A549 (cell line): ENCODE measurements at regions not wholly inside any gene's neighbourhood (a gene's known extent, or its start where the extent isn't known, plus 50 kb on each side); places are given as distances from the start of the nearest gene placed in this dataset.
"Not testable (repeated sequence)": the region's sequence is repeated elsewhere in the genome, so short reads cannot be mapped to it uniquely, and the experiment has no call there.

Source experiments
- ATAC-seq, 2 experiments: fragments of 200-7000 bp in 1 of 2; fragments of >200 bp in 1 of 2; cut with Nextera tagmentation in 1 of 2; cut with Tn5 transposase in 1 of 2; 3 replicates each; pipeline versions ENCODE4 v1.8.0 to v1.9.1; 2018 to 2020; ENCODE audit warnings: mild to moderate bottlenecking in 1 of 2, moderate library complexity in 1 of 2
- CTCF ChIA-PET: fragments of 300-600 bp; sonication (Branson Sonifier 250); formaldehyde crosslinking; extraction: SDS; loops from one replicate; lab custom pipeline; 2021; ENCODE audit warnings: antibody characterized with exemption, inconsistent platforms; lab: Yijun Ruan, JAX
- POLR2A ChIA-PET: fragments of 350-600 bp; formaldehyde crosslinking; extraction: SDS; loops from one replicate; lab custom pipeline; 2021; ENCODE audit warnings: antibody characterized with exemption, inconsistent platforms; lab: Yijun Ruan, JAX
- DNase-seq, 2 experiments: peaks; one replicate each; pipeline versions ENCODE4 v3.0.0 to v3.0.0-alpha.2; 2011 to 2016; ENCODE audit warnings: low read depth in 1 of 2, low spot score in 1 of 2
- FAIRE-seq: peaks from 2 replicates; lab custom pipeline; 2011; peaks lifted over from hg19 to GRCh38; lab: Jason Lieb, UNC
- H3K27ac ChIP-seq, 2 experiments: fragments of >200 bp; sonication (Bioruptor Twin); formaldehyde crosslinking; 3 replicates each; pipeline ENCODE4 v1.5.1; 2016 to 2017
- H3K4me1 ChIP-seq: fragments of >200 bp; sonication (Bioruptor Twin); formaldehyde crosslinking; 3 replicates; pipeline ENCODE4 v1.6.1; 2016
- H3K4me2 ChIP-seq: fragments of >200 bp; sonication (Bioruptor Twin); formaldehyde crosslinking; 3 replicates; pipeline ENCODE4 v1.6.1; 2016
- H3K4me3 ChIP-seq: fragments of >200 bp; sonication (Bioruptor Twin); formaldehyde crosslinking; 3 replicates; pipeline ENCODE4 v1.5.1; 2016
- H3K9me3 ChIP-seq: fragments of >200 bp; sonication (Bioruptor Twin); formaldehyde crosslinking; 3 replicates; pipeline ENCODE4 v1.6.1; 2016
- BCL3 ChIP-seq: fragments of >200 bp; sonication (Bioruptor Twin); formaldehyde crosslinking; IDR thresholded peaks from 3 replicates; pipeline ENCODE4 v1.6.1; 2016
- CEBPB ChIP-seq, 2 experiments: fragments of >200 bp in 1 of 2; sonication (Bioruptor Twin) in 1 of 2; formaldehyde crosslinking in 1 of 2; IDR thresholded peaks; 2 replicates each; pipeline ENCODE4 v1.6.1; 2012 to 2016
- EP300 ChIP-seq, 2 experiments: fragments of >200 bp; sonication (Bioruptor Twin); formaldehyde crosslinking; IDR thresholded peaks; 2 replicates in 1 of 2; 3 replicates in 1 of 2; pipeline ENCODE4 v1.6.1; 2016 to 2017
- FOSL2 ChIP-seq, 2 experiments: fragments of 450-650 bp in 1 of 2; fragments of >200 bp in 1 of 2; sonication (Bioruptor Twin) in 1 of 2; formaldehyde crosslinking; IDR thresholded peaks; 2 replicates each; pipeline versions ENCODE4 v1.5.0 to v1.6.1; 2016 to 2020; ENCODE audit warnings: mild to moderate bottlenecking in 1 of 2, moderate library complexity in 1 of 2
- GATA3 ChIP-seq: IDR thresholded peaks from 2 replicates; pipeline ENCODE4 v1.6.1; 2012; ENCODE audit warnings: borderline replicate concordance
- JUN ChIP-seq, 2 experiments: fragments of >200 bp; sonication (Bioruptor Twin); formaldehyde crosslinking; IDR thresholded peaks; 2 replicates in 1 of 2; 3 replicates in 1 of 2; pipeline ENCODE4 v1.6.1; 2016 to 2017
- JUNB ChIP-seq: fragments of >200 bp; sonication (Bioruptor Twin); formaldehyde crosslinking; IDR thresholded peaks from 2 replicates; pipeline ENCODE4 v1.6.1; 2016
- RAD21 ChIP-seq, 2 experiments: fragments of >200 bp in 1 of 2; sonication (Bioruptor Twin) in 1 of 2; formaldehyde crosslinking in 1 of 2; IDR thresholded peaks in 1 of 2; conservative IDR thresholded peaks in 1 of 2; 2 replicates in 1 of 2; 3 replicates in 1 of 2; pipeline ENCODE4 v1.6.1; 2012 to 2018; ENCODE audit warnings: inconsistent platforms in 1 of 2
- SMC3 ChIP-seq: fragments of >200 bp; sonication (Bioruptor Twin); formaldehyde crosslinking; IDR thresholded peaks from 3 replicates; pipeline ENCODE4 v1.6.1; 2018; ENCODE audit warnings: inconsistent platforms
- WGBS: methylation state at CpG from one replicate; pipeline ENCODE4 v1.1.6; 2017; ENCODE audit errors: missing lambda C conversion rate; 5-methylcytosine and 5-hydroxymethylcytosine counted together

- peak; percentile 72 to 76 for ATAC-seq
- Histone ChIP-seq H3K4me2 (peak overlapping the region; percentile 56), H3K27ac (peak overlapping the region; percentile 52 to 71; a peak in 4 of 6 replicates), H3K4me1 (peaks cover 42% of the 10 kb centered on the region)
- DNase-seq, H3K4me3 ChIP-seq, H3K9me3 ChIP-seq, POLR2A ChIA-PET, CTCF ChIA-PET: not testable (repeated sequence)
- FAIRE-seq = peak; percentile 98
- WGBS = 27% methylated on average over 6 of the region's 6 CpGs
- TF ChIP-seq JUNB = peak; percentile 51; the same call in 1 of the 2 replicates
Observed at GRCh38 chr17:15847447-15848229, 97.3 kb upstream of the ADORA2B start.

GRCh38 chr17:15849054-15849453, 95.9 kb upstream of the ADORA2B start:
- 58% methylated on average over 6 of the region's 6 CpGs for WGBS
- FAIRE-seq, H3K4me2 ChIP-seq, POLR2A ChIA-PET, H3K4me3 ChIP-seq, H3K9me3 ChIP-seq, CTCF ChIA-PET: not testable (repeated sequence)
- H3K27ac ChIP-seq = peak overlapping the region; percentile 48 to 71; a peak in 4 of 6 replicates
- ATAC-seq (peak; percentile 47 to 85; a peak in 4 of 6 replicates), DNase-seq (peak in 1 of 2 experiments; percentile 63)
- TF ChIP-seq SMC3 = peak; percentile 24; the same call in 1 of the 3 replicates
- peak; percentile 32 to 56; a peak in 4 of 5 replicates for TF ChIP-seq RAD21 (conservative IDR thresholded peaks at IDR 0.05 in 1 of 2, IDR thresholded peaks at IDR 0.05 in 1 of 2)
- peaks cover 42% of the 10 kb centered on the region for H3K4me1 ChIP-seq

GRCh38 chr17:15850071-15850470, 94.9 kb upstream of the ADORA2B start:
- Histone ChIP-seq H3K4me1 (peaks cover 42% of the 10 kb centered on the region), H3K4me2 (peak overlapping the region; percentile 56; the same call in 2 of the 3 replicates), H3K27ac (peak overlapping the region; percentile 29 to 39; a peak in 3 of 6 replicates)
- POLR2A ChIA-PET, ATAC-seq, H3K4me3 ChIP-seq, H3K9me3 ChIP-seq, FAIRE-seq, CTCF ChIA-PET, DNase-seq: not testable (repeated sequence)
- 25% methylated on average over 2 of the region's 2 CpGs for WGBS

DNA sequence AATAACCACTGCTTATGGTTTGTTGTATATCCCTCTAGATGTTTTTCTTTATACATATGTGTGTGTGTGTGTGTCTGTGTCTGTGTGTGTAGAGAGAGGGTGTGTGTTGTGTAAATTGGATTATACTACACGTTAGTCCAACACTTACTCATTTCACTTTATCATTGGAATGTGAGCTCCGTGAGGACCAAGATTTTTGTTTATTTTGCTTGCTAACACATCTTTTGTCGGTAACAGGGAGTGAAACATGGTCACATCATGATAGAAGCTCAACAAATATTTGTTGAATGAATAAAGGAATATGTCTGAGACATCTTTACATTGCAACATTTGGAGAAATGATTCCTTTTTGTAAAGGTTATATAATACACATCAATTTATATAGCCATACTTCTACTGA, 94.2 kb upstream of the ADORA2B start:
- 1% methylated on average over 3 of the region's 3 CpGs for WGBS
- Histone ChIP-seq H3K27ac (peak overlapping the region; percentile 34 to 39; a peak in 4 of 6 replicates), H3K4me1 (peaks cover 42% of the 10 kb centered on the region), H3K4me2 (peak overlapping the region; percentile 56)
- POLR2A ChIA-PET; H3K9me3 ChIP-seq; H3K4me3 ChIP-seq; TF ChIP-seq FOSL2 (IDR thresholded peaks at IDR 0.05): not testable (repeated sequence)
- DNase-seq (peak in 1 of 2 experiments; percentile 71), FAIRE-seq (peak; percentile 81), ATAC-seq (peak in 1 of 2 experiments; percentile 31; a peak in 3 of 6 replicates)
- TF ChIP-seq FOSL2 (CRISPR knock-in tag; IDR thresholded peaks at IDR 0.05) = peak; percentile 33; the same call in 1 of the 2 replicates
- TF ChIP-seq EP300 (IDR thresholded peaks at IDR 0.05) = peak in 1 of 2 experiments; percentile 28; a peak in 1 of 5 replicates
- peak; percentile 72 for TF ChIP-seq JUNB
- TF ChIP-seq GATA3 = peak; percentile 30; the same call in 1 of the 2 replicates
- TF ChIP-seq JUN (IDR thresholded peaks at IDR 0.05) = peak in 1 of 2 experiments; percentile 50; a peak in 1 of 5 replicates
- TF ChIP-seq CEBPB (IDR thresholded peaks at IDR 0.05) = peak; percentile 33 to 39; a peak in 2 of 4 replicates
- TF ChIP-seq BCL3 = 0 out of 3 replicates have a peak, but pooled peaks have one; percentile 24
- CTCF ChIA-PET = interaction anchor here (1.1 kb wide), 1 partner anchor 147 kb away, joined by 3 read pairs; no protein-coding TSS in a partner anchor

DNA sequence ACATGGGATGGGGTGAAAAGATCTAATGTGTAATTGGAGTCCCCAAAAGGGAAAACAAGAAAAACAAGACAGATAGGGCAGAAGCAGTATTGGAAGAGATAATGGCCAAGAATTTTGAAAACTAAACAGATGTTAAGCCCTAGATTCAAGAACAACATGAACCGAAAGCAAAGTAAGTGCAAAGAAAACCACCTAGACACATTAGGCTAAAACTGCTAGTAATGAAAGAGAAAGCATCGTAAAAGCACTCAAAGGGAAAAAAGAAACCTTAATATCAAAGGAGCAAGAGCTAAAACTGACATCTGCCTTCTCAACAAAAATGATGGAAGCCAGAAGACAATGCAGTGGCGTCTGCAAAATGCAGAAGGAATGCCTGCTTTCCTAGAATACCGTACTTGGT, 92.1 kb upstream of the ADORA2B start:
- DNase-seq, CTCF ChIA-PET, H3K4me2 ChIP-seq, H3K9me3 ChIP-seq, H3K27ac ChIP-seq, ATAC-seq, H3K4me3 ChIP-seq, POLR2A ChIA-PET: not testable (repeated sequence)
- H3K4me1 ChIP-seq = peaks cover 31% of the 10 kb centered on the region
- WGBS = 40% methylated on average over 1 of the region's 4 CpGs
- FAIRE-seq = peak; percentile 72

- FAIRE-seq, DNase-seq, POLR2A ChIA-PET, H3K4me1 ChIP-seq, H3K27ac ChIP-seq, H3K4me3 ChIP-seq, CTCF ChIA-PET, ATAC-seq, H3K4me2 ChIP-seq, H3K9me3 ChIP-seq: not testable (repeated sequence)
- 19% methylated on average over 3 of the region's 3 CpGs for WGBS
Observed at GRCh38 chr17:15856191-15856590, 88.7 kb upstream of the ADORA2B start.

- CTCF ChIA-PET, H3K4me2 ChIP-seq, ATAC-seq, H3K4me3 ChIP-seq, H3K27ac ChIP-seq, DNase-seq, POLR2A ChIA-PET, H3K4me1 ChIP-seq, FAIRE-seq, H3K9me3 ChIP-seq: not testable (repeated sequence)
- WGBS = 66% methylated on average over 2 of the region's 2 CpGs
Observed at GRCh38 chr17:15856745-15857144, 88.2 kb upstream of the ADORA2B start.

DNA sequence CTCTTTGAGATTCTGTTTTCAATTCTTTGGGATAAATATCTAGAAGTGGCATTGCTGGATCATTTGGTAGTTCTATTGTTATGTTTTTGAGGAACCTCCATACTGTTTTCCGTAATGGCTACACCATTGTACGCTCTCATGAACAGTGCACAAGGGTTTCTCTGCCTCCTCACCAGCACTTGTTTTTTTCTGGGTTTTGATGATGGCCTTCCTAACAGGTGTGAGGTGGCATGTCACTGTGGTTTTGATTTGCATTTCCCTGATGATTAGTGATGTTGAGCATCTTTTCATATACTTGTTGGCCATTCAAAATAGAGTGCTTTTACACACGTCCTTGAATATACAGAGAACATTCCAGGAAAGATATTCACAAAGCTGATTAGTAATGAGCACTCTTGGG, 86.8 kb upstream of the ADORA2B start:
- not testable (repeated sequence) for ATAC-seq

More for the DNA sequence above, 86.8 kb upstream of the ADORA2B start:
- DNase-seq, H3K4me2 ChIP-seq, H3K9me3 ChIP-seq, FAIRE-seq, CTCF ChIA-PET, H3K4me3 ChIP-seq, H3K27ac ChIP-seq, POLR2A ChIA-PET, H3K4me1 ChIP-seq: not testable (repeated sequence)
- 73% methylated on average over 3 of the region's 3 CpGs for WGBS
